GM23248 (cell line): ENCODE measurements at regions not wholly inside any gene's neighbourhood (a gene's known extent, or its start where the extent isn't known, plus 50 kb on each side); places are given as distances from the start of the nearest gene placed in this dataset.
"Not testable (repeated sequence)": the region's sequence is repeated elsewhere in the genome, so short reads cannot be mapped to it uniquely, and the experiment has no call there.

ENCODE experiments used
- DNase-seq: peaks from one replicate; pipeline ENCODE4 v3.0.0-alpha.2; 2015
- H2AFZ ChIP-seq: fragments of 200-600 bp; sonication (generic); 2 replicates; pipeline ENCODE4 v1.6.1; 2016; ENCODE audit warnings: antibody characterized with exemption
- H3F3A ChIP-seq: fragments of 200-600 bp; sonication (generic); 2 replicates; pipeline ENCODE4 v1.6.1; 2016; ENCODE audit warnings: mild to moderate bottlenecking, antibody characterized with exemption, mixed run types; ENCODE audit not compliant: insufficient read depth
- H3K27ac ChIP-seq: fragments of 200-600 bp; sonication (generic); 2 replicates; pipeline ENCODE4 v1.5.1; 2016; ENCODE audit warnings: mild to moderate bottlenecking
- H3K27me3 ChIP-seq: fragments of 200-600 bp; sonication (generic); replicated peaks from 2 replicates; pipeline ENCODE4 v1.6.1; 2016; ENCODE audit warnings: mild to moderate bottlenecking; ENCODE audit not compliant: insufficient read depth
- H3K36me3 ChIP-seq: fragments of 200-600 bp; sonication (generic); 2 replicates; pipeline ENCODE4 v1.6.1; 2016; ENCODE audit warnings: low read depth, mild to moderate bottlenecking
- H3K4me1 ChIP-seq: fragments of 200-600 bp; sonication (generic); 2 replicates; pipeline ENCODE4 v1.6.1; 2016; ENCODE audit warnings: mild to moderate bottlenecking; ENCODE audit not compliant: insufficient read depth
- H3K4me2 ChIP-seq: fragments of 200-600 bp; sonication (generic); one replicate; pipeline ENCODE4 v1.6.1; 2016; ENCODE audit warnings: mild to moderate bottlenecking; ENCODE audit not compliant: unreplicated experiment
- H3K4me3 ChIP-seq: fragments of 200-600 bp; sonication (generic); 2 replicates; pipeline ENCODE4 v1.5.1; 2016; ENCODE audit warnings: mild to moderate bottlenecking
- H3K79me2 ChIP-seq: fragments of 200-600 bp; sonication (generic); 2 replicates; pipeline ENCODE4 v1.6.1; 2016; ENCODE audit warnings: mild to moderate bottlenecking; ENCODE audit not compliant: insufficient read depth
- H3K9ac ChIP-seq: fragments of 200-600 bp; sonication (generic); 2 replicates; pipeline ENCODE4 v1.6.1; 2016; ENCODE audit warnings: mild to moderate bottlenecking
- H3K9me2 ChIP-seq: fragments of 200-600 bp; sonication (generic); 2 replicates; pipeline ENCODE4 v1.6.1; 2016; ENCODE audit warnings: mixed run types, mild to moderate bottlenecking, moderate library complexity; ENCODE audit not compliant: insufficient read depth
- H3K9me3 ChIP-seq: fragments of 200-600 bp; sonication (generic); one replicate; pipeline ENCODE4 v1.6.1; 2017; ENCODE audit warnings: low read depth
- H4K20me1 ChIP-seq: fragments of 200-600 bp; sonication (generic); 2 replicates; pipeline ENCODE4 v1.6.0; 2016; ENCODE audit not compliant: insufficient read depth
- WGBS, 2 experiments: methylation state at CpG; one replicate each; pipeline ENCODE4 v1.1.6; 2015 to 2017; ENCODE audit warnings: low lambda C conversion rate in 2 of 2, low coverage in 1 of 2; ENCODE audit errors: missing lambda C conversion rate in 2 of 2; 5-methylcytosine and 5-hydroxymethylcytosine counted together
- in situ Hi-C: fragments of 300-500 bp; cut with MboI; formaldehyde crosslinking; loops from 2 replicates; pipeline ENCODE4 v1.15.0; 2020

DNA sequence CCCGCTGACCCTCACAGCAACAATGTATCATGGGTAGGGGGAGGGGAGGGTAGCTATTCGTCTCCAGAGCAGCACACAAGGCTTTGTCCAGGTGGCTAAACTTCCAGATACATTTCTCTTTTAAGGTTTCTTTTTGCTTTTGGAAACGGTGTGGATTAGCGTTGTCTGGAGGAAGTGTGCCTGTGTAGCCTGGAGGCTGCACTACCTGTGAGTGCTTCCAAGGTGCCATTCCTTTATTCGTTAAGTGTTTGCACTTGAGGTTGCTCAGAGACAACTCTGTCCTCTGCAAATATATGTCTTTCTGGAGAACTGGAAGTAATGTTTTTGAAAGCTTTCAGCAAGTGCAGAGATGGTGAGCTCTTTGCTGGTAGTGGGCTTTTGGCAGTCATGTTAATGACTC lies 53.1 kb downstream of the HSFY1 start:
- H3K9ac ChIP-seq, H3K27ac ChIP-seq, H3K4me2 ChIP-seq, DNase-seq, H3K4me3 ChIP-seq, H3K4me1 ChIP-seq, H3K79me2 ChIP-seq, H4K20me1 ChIP-seq, H3K9me3 ChIP-seq, H3F3A ChIP-seq, in situ Hi-C loops, H2AFZ ChIP-seq, H3K27me3 ChIP-seq, H3K9me2 ChIP-seq, H3K36me3 ChIP-seq: not testable (repeated sequence)
- no CpG with 5 or more reads among the region's 5 CpGs for WGBS, 2 experiments

- H3K9ac ChIP-seq, H2AFZ ChIP-seq, DNase-seq, H3K27me3 ChIP-seq, H3K9me3 ChIP-seq, H4K20me1 ChIP-seq, H3K4me2 ChIP-seq, H3K27ac ChIP-seq, H3F3A ChIP-seq, H3K4me1 ChIP-seq, H3K4me3 ChIP-seq, H3K79me2 ChIP-seq, H3K36me3 ChIP-seq, in situ Hi-C loops, H3K9me2 ChIP-seq: not testable (repeated sequence)
- WGBS, 2 experiments = no CpG with 5 or more reads among the region's 2 CpGs
Measured at GRCh38 chrY:18601287-18601686, 54.8 kb downstream of the HSFY1 start.

DNA sequence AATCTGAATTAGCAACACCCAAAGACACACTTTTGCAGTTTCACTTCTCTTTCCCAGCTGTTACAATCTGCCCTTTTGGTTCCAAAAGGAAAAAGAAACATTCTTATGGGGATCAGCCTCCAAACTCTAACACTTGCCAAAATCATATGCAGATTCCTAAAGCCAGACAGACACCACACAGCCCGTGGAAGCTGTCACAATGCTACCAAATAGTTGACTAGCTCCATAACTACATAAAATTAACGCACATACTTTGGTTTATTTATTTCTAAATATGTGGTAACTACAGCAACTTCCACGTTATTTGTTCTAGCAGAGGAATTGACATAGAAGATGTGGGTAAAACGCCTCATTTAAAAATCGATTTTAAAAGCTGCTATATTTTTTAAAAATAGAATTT lies 59.7 kb downstream of the HSFY1 start:
- H3K9me2 ChIP-seq, H3K4me1 ChIP-seq, H3K9me3 ChIP-seq, H3K27ac ChIP-seq, H3K79me2 ChIP-seq, H3F3A ChIP-seq, H2AFZ ChIP-seq, H3K27me3 ChIP-seq, in situ Hi-C loops, H4K20me1 ChIP-seq, H3K4me2 ChIP-seq, H3K36me3 ChIP-seq, H3K9ac ChIP-seq, H3K4me3 ChIP-seq, DNase-seq: not testable (repeated sequence)
- whole genome bisulfite sequencing, 2 experiments = no CpG with 5 or more reads among the region's 5 CpGs

- H3K9me2 ChIP-seq, H3F3A ChIP-seq, H3K36me3 ChIP-seq, H3K4me1 ChIP-seq, H3K9me3 ChIP-seq, H3K4me3 ChIP-seq, DNase-seq, H2AFZ ChIP-seq, in situ Hi-C loops, H3K27ac ChIP-seq, H3K4me2 ChIP-seq, H3K79me2 ChIP-seq, H3K9ac ChIP-seq, H3K27me3 ChIP-seq, H4K20me1 ChIP-seq: not testable (repeated sequence)
- WGBS, 2 experiments = no CpG with 5 or more reads among the region's 4 CpGs
Measured at GRCh38 chrY:18608205-18608604, 61.7 kb downstream of the HSFY1 start.

DNA sequence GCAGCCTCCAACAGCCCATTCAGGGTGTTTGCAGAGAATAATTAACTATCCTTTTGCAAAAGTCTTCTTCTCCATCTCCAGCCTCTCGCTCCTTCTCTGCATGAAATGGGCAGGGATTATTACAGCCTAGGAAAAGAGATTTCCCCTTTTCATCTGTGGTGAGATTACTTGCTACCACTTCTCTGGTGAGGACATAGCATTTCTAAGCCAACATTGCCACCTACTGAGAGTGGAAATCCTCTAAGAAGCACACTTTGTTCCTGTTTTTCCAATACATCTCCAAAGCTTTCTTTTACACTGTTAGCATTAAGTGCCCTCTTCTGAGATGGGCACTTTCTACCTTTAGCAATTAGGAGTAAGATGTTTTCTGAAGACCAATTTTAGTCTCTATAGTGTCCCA lies 69.3 kb downstream of the HSFY1 start:
- H3K9me2 ChIP-seq, H3K4me2 ChIP-seq, H4K20me1 ChIP-seq, H3K9me3 ChIP-seq, H2AFZ ChIP-seq, DNase-seq, H3K36me3 ChIP-seq, H3F3A ChIP-seq, in situ Hi-C loops, H3K27me3 ChIP-seq, H3K9ac ChIP-seq, H3K79me2 ChIP-seq, H3K4me1 ChIP-seq, H3K27ac ChIP-seq, H3K4me3 ChIP-seq: not testable (repeated sequence)
- WGBS, 2 experiments = no CpG with 5 or more reads among the region's 1 CpG

GRCh38 chrY:18629805-18630516 lies 83.4 kb downstream of the HSFY1 start:
- H3K9me2 ChIP-seq, H3K4me2 ChIP-seq, DNase-seq, H3K9ac ChIP-seq, H3K27me3 ChIP-seq, H3K79me2 ChIP-seq, H3K27ac ChIP-seq, in situ Hi-C loops, H2AFZ ChIP-seq, H3K9me3 ChIP-seq, H4K20me1 ChIP-seq, H3K36me3 ChIP-seq, H3K4me3 ChIP-seq, H3F3A ChIP-seq, H3K4me1 ChIP-seq: not testable (repeated sequence)
- WGBS, 2 experiments = no CpG with 5 or more reads among the region's 9 CpGs

- in situ Hi-C loops, H3K27ac ChIP-seq, DNase-seq, H3K9me2 ChIP-seq, H4K20me1 ChIP-seq, H3F3A ChIP-seq, H3K4me2 ChIP-seq, H3K9me3 ChIP-seq, H3K9ac ChIP-seq, H3K36me3 ChIP-seq, H3K79me2 ChIP-seq, H3K4me3 ChIP-seq, H3K4me1 ChIP-seq, H2AFZ ChIP-seq, H3K27me3 ChIP-seq: not testable (repeated sequence)
- no CpG with 5 or more reads among the region's 3 CpGs for WGBS, 2 experiments
Measured at GRCh38 chrY:18630571-18630970, 84.1 kb downstream of the HSFY1 start.

DNA sequence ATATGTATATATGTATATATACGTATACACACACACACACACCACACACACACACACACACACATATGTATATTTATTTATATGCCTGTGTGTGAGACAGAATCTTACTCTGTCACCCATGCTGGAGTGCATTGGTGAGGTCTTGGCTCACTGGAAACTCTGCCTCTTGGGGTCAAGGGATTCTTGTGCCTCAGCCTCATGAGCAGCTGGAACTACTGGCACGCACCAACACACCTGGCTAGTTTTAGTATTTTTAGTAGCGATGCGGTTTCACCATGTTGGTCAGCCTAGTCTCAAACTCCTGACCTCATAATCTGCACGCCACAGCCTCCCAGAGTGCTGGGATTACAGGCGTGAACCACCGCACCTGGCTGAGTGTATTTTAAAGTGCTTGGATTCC lies 85.1 kb downstream of the HSFY1 start:
- H3K4me2 ChIP-seq, H3K9me2 ChIP-seq, H3K36me3 ChIP-seq, H3K79me2 ChIP-seq, H3K9ac ChIP-seq, H4K20me1 ChIP-seq, DNase-seq, H3F3A ChIP-seq, H3K27ac ChIP-seq, H3K27me3 ChIP-seq, in situ Hi-C loops, H3K4me1 ChIP-seq, H2AFZ ChIP-seq, H3K9me3 ChIP-seq, H3K4me3 ChIP-seq: not testable (repeated sequence)
- WGBS, 2 experiments = no CpG with 5 or more reads among the region's 7 CpGs
